UCSD-AML1 (cell line): ENCODE measurements at regions not wholly inside any gene's neighbourhood (a gene's known extent, or its start where the extent isn't known, plus 50 kb on each side); places are given as distances from the start of the nearest gene placed in this dataset.
"Not testable (repeated sequence)": the region's sequence is repeated elsewhere in the genome, so short reads cannot be mapped to it uniquely, and the experiment has no call there.

Source experiments
- DNase-seq: peaks from one replicate; lab custom pipeline; 2025; ENCODE audit not compliant: unreplicated experiment; lab: John Stamatoyannopoulos, UW

DNA sequence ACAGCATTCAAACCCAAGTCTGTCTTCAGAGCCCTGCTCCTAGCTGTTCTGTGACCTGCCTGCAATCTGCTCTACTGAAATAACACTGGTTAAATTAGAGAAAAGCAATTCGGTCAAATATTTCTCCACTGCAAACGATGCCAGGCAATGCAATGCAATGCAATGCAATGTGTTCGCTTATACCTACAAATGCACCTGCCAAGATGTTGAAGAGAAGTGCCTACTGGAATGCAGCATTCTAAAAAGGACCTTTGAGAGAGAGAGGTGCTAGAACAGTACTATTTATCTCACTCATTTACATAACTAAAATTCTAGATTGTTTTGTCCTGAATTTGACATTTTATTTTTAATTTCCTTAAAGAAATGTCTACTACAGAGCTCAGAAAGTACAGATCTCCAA lies 157.3 kb upstream of the CDK1 start:
- DNase-seq, result no peak

DNA sequence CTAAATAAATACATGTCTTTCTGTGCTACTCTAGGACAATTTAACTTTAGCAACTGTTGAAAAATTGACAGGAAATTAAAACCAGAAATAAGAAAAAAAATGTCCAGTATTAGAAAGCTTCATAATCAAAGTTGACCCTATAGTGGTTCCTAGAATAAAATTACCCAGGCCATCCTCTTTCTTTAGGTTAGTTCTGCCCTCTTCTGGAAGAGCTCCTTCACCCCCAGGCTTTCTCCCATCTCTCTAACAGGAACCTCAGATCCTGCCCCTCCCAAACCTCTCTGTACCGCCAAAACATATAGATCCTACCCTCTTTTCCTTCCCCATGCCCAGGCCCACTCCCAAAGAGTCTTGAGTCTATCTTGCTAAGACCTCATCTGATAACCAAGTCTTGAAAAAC lies 159.4 kb upstream of the CDK1 start:
- DNase-seq, result no peak

DNA sequence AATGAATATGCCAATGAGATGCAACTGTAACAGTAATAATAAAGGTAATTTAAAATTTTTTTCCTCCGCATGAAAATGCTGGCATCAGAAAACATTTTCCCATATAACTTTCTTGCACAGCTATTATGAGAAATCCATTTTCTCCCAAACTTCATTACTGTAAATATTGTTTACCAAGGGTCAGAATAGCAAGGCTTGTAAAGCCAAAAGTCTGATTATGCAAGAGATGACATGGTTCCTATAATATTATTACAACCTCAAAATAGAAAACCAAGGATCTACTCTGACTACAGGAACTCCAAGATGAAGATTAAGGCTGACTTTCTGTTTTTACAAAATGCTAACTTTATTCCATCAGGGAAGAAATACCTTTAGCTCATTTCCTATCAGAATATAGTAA lies 162.7 kb upstream of the CDK1 start:
- DNase-seq, result no peak

DNA sequence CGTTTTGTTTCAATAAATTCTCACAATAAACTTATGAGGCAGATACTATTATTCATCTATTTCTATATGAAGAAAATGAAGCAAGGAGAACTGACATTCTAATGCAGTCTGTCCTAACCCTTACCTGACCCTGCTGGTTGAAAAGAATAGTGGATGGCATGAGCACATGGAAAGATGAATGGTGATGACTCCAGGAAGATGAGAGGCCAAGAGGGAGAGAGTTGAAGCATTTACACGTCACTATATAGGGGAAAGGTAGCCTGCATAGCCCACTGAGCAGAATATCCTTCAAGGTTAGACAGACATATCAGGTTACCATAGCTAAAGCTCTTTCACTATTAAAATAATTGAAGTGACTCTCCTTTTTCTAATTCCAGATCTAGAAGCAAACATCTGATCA lies 163.9 kb upstream of the CDK1 start:
- DNase-seq, result no peak

DNA sequence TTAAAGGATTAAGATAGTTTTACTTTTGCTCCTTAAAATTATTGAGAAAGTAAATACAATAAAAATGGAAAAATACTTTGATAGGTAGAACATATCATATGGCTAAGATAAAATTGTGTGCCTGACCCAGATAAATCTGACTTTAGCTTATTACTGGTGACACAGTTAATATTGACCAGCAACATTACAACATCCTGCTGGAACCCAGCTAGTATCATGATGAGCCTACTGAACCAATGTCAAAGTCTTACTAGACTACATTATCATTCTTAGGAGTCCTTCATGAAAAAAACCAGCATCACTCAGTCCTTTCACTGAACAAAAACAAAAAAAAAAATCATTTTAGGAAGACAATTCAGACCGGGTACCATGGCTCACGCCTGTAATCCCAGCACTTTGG lies 164.8 kb upstream of the CDK1 start:
- no peak for DNase-seq

- no peak for DNase-seq
Observed at GRCh38 chr10:60611291-60611747, 167.0 kb upstream of the CDK1 start.

GRCh38 chr10:60607372-60607771 lies 170.9 kb upstream of the CDK1 start:
- DNase-seq, result no peak

DNA sequence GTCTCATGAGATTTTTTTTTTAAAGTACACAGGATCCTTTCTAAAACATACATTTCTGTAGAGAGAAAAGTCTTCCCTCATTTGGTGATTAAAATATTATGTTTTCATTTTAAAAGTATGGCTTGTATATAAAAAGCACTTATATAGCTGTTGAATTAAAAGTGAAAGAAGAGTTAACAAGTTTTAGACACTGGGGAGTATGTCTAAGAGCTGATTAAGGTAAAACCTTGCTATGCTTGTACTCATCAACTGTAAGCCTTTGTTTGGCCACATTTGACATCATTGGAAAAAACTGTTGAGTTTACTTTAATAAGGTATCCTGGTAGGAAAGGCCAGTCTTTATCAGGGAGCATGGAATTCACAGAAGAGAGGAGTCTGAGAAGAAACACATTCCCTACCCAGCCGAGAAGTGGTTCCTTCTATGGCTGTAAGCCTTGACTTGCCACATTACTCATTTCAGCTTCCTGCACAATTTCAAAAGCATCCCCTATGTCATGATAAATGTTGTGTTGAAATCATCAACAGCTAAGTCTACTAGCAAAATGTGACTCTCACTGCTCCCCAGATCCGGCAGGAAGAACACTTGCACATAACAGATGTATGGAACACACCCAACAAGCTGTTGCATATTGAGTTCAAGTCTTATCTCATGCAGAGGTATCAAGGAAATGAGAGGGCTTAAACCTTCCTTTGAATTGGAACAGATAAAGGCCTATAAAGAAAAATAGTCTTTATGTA lies 171.8 kb upstream of the CDK1 start:
- no peak for DNase-seq

GRCh38 chr10:60605476-60605875 lies 172.8 kb upstream of the CDK1 start:
- DNase-seq, result no peak

GRCh38 chr10:60604342-60604741 lies 173.9 kb upstream of the CDK1 start:
- DNase-seq, result no peak

DNA sequence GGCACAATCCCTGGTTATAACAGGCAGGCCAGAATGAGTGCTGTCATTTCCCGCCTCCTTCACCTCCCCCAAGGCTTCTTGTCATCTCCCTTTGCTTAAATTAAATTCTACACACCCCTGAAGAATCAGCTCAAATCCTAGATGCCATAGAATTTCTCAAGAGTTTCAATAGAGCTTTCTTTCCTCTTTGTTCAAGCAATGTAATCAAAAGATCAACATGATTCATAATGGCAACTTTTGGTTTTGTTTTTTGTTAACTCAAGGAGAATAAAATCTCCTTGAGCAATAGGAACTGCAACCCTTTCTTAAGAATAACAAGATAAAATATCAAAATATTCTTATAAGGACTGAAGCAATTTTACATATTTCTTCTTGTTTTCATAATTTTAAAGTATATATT lies 180.8 kb upstream of the CDK1 start:
- no peak for DNase-seq

GRCh38 chr10:60595852-60596251 lies 182.4 kb upstream of the CDK1 start:
- DNase-seq, result no peak

- no peak for DNase-seq
Observed at GRCh38 chr10:60594476-60595051, 183.7 kb upstream of the CDK1 start.

- DNase-seq, result no peak
Observed at GRCh38 chr10:60591119-60591518, 187.2 kb upstream of the CDK1 start.

- DNase-seq, result no peak
Observed at GRCh38 chr10:60589376-60589775, 188.9 kb upstream of the CDK1 start.

DNA sequence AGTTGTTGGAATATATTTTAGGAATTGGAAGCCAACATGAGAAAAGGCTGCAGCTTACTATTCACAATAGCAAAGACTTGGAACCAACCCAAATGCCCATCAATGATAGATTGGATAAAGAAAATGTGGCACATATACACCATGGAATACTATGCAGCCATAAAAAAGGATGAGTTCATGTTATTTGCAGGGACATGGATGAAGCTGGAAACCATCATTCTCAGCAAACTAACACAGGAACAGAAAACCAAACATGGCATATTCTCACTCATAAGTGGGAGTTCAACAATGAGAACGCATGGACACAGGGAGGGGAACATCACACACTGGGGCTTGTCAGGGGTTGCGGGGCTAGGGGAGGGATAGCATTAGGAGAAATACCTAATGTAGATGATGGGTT lies 192.1 kb upstream of the ANK3 start:
- DNase-seq, result not testable (repeated sequence)

DNA sequence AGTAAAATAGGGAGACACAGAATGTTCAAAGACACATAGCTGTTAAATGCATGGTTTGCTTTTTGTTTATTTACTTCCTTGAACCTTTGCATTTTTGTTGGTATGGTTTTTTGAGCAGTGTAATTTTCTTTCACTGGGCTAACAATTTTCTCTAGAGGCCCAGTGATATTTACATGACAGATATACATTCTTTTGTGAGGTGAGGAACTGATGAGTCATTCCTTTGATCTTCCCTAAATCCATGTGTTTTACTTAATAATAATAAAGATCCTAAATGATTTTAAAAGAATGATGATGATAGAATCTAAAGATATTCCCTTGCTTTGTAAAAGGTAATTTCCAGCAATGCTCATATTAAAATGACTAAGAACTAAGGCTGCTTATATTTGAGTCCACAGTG lies 188.5 kb upstream of the ANK3 start:
- DNase-seq, result no peak

DNA sequence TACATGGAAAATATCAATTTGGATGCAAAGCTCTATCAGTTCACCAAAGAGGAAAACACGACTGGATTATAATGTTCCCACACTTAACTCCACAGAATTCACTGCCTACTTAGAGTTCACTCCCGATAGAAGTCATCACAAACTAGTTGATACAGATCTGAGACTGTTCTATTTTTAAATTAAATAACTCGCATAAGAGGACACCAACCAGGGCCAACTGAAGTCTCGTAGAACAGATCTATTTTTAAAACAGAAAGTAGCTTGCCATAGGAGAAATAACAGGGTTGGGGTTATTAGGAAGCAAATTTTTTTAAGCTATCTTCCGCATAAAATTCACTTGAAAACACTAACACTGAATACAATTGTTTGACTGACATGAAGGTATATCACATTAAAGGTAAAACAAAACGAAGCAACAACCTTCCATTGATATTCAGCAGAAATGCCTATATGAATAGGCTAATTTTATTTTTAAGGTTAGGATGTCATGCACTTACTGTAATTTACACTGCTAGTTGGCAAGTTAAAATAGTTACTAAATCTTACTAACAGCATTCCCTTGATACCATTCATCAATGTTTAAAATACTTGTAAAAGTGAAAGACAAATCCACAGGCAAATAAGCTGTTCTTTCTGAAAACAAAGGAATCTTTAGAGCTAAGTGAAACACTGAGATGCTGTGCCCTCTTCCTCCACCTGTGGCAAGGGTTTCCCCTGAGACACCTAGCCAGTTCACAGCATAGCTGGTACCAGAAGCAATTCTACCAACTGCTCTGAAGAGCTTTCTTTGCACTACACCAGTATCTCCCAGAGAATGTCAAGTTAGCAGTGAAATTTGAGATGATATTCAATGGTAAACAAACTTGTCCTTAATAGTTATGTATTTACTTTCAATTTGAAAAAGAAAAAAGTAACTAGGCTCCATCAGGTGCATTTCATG lies 186.7 kb upstream of the ANK3 start:
- no peak for DNase-seq

DNA sequence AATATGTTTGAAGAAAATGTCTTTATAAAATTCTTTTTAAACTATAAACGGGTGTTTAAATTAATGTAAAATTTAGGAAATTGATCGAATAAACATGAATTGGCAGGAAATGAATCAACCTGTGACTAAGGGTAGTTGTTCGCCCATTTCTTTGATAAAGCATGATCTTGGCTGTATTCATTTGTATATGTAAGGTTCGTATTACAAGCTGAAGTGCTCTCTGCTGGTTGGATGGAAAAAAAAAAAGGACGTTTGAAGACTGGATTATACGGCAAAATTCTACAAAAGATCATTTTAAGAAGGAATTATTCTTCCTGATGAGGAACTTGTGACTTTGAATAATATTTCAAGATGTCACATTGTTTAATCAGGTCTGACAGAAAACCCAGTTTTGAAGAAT lies 185.4 kb upstream of the ANK3 start:
- DNase-seq, result no peak

GRCh38 chr10:60574388-60574787 lies 184.7 kb upstream of the ANK3 start:
- no peak for DNase-seq

DNA sequence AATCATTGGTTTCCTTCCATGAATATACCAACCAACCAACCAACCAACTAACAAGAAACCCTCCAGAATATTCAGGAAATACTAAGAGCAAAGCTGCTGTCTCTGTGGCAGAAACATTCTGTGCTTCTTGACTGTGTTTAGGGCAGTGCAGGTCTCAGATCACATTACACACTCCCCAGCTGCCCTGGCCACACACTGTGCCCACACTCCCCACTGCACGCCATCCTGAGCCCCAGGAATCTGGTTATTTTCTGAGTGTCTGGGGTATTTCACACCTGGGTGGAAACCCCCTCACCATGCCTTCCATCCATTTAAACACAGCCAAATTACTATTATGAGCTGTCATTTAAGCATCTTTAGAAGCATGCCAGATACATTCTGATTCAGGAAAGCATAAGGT lies 183.7 kb upstream of the ANK3 start:
- no peak for DNase-seq
